ENCODE measurements at regions not wholly inside any gene's neighbourhood (a gene's known extent, or its start where the extent isn't known, plus 50 kb on each side); places are given as distances from the start of the nearest gene placed in this dataset.
"Not testable (repeated sequence)": the region's sequence is repeated elsewhere in the genome, so short reads cannot be mapped to it uniquely, and the experiment has no call there.

- H3K4me3 ChIP-seq (ENCODE audit: low read depth in 1 of 2, low read length in 1 of 2) = no peak overlapping the region
- TF ChIP-seq CTCF (IDR thresholded peaks at IDR 0.05) = no peak
- no peak overlapping the region for H3K27ac ChIP-seq
- no peaks in the 10 kb centered on the region for H3K36me3 ChIP-seq
- H3K4me1 ChIP-seq (ENCODE audit: control insufficient read depth in 1 of 2, insufficient read depth in 1 of 2, low read depth in 1 of 2, low read length in 1 of 2) = no peaks in the 10 kb centered on the region
- no peaks in the 10 kb centered on the region for H3K9me3 ChIP-seq
- no peaks in the 10 kb centered on the region for H3K27me3 ChIP-seq
These were observed 504.5 kb downstream of the IRS1 start for GRCh38 chr2:226295123-226295522.

GRCh38 chr2:226291281-226291680, 508.3 kb downstream of the IRS1 start:
- H3K4me1 ChIP-seq (ENCODE audit: control insufficient read depth in 1 of 2, insufficient read depth in 1 of 2, low read depth in 1 of 2, low read length in 1 of 2) = not testable (repeated sequence)

GRCh38 chr2:226286916-226287315, 512.7 kb downstream of the IRS1 start:
- H3K4me3 ChIP-seq (ENCODE audit: low read depth in 1 of 2, low read length in 1 of 2) = no peak overlapping the region

More at GRCh38 chr2:226291281-226291680, 508.3 kb downstream of the IRS1 start:
- not testable (repeated sequence) for H3K9me3 ChIP-seq; H3K4me3 ChIP-seq (ENCODE audit: low read depth in 1 of 2, low read length in 1 of 2); H3K27ac ChIP-seq; H3K36me3 ChIP-seq; H3K27me3 ChIP-seq

GRCh38 chr2:226283796-226284195, 515.8 kb downstream of the IRS1 start:
- Histone ChIP-seq H3K4me1 (ENCODE audit: control insufficient read depth in 1 of 2, insufficient read depth in 1 of 2, low read depth in 1 of 2, low read length in 1 of 2) (no peaks in the 10 kb centered on the region), H3K4me3 (ENCODE audit: low read depth in 1 of 2, low read length in 1 of 2) (no peak overlapping the region), H3K27ac (no peak overlapping the region), H3K27me3 (no peaks in the 10 kb centered on the region), H3K36me3 (no peaks in the 10 kb centered on the region), H3K9me3 (no peaks in the 10 kb centered on the region)
- no peak for TF ChIP-seq CTCF (IDR thresholded peaks at IDR 0.05)

More at GRCh38 chr2:226286916-226287315, 512.7 kb downstream of the IRS1 start:
- no peaks in the 10 kb centered on the region for H3K27me3 ChIP-seq
- TF ChIP-seq CTCF (IDR thresholded peaks at IDR 0.05) = no peak
- H3K4me1 ChIP-seq (ENCODE audit: control insufficient read depth in 1 of 2, insufficient read depth in 1 of 2, low read depth in 1 of 2, low read length in 1 of 2) = no peaks in the 10 kb centered on the region
- no peaks in the 10 kb centered on the region for H3K9me3 ChIP-seq
- no peaks in the 10 kb centered on the region for H3K36me3 ChIP-seq
- H3K27ac ChIP-seq = no peak overlapping the region

- Histone ChIP-seq H3K36me3 (no peaks in the 10 kb centered on the region), H3K4me1 (ENCODE audit: control insufficient read depth in 1 of 2, insufficient read depth in 1 of 2, low read depth in 1 of 2, low read length in 1 of 2) (no peaks in the 10 kb centered on the region), H3K27ac (no peak overlapping the region), H3K27me3 (no peaks in the 10 kb centered on the region), H3K9me3 (no peaks in the 10 kb centered on the region), H3K4me3 (ENCODE audit: low read depth in 1 of 2, low read length in 1 of 2) (no peak overlapping the region)
- no peak for TF ChIP-seq CTCF (IDR thresholded peaks at IDR 0.05)
These were observed 517.5 kb downstream of the IRS1 start for GRCh38 chr2:226282151-226282550.

- H3K27me3 ChIP-seq; H3K4me3 ChIP-seq (ENCODE audit: low read depth in 1 of 2, low read length in 1 of 2): not testable (repeated sequence)
These were observed 519.5 kb downstream of the IRS1 start for GRCh38 chr2:226280136-226280535.

GRCh38 chr2:226275215-226275614, 524.4 kb downstream of the IRS1 start:
- no peak overlapping the region for H3K27ac ChIP-seq
- H3K4me1 ChIP-seq (ENCODE audit: control insufficient read depth in 1 of 2, insufficient read depth in 1 of 2, low read depth in 1 of 2, low read length in 1 of 2) = no peaks in the 10 kb centered on the region
- H3K27me3 ChIP-seq = no peaks in the 10 kb centered on the region
- no peak overlapping the region for H3K4me3 ChIP-seq (ENCODE audit: low read depth in 1 of 2, low read length in 1 of 2)
- no peaks in the 10 kb centered on the region for H3K36me3 ChIP-seq
- no peaks in the 10 kb centered on the region for H3K9me3 ChIP-seq
- no peak for TF ChIP-seq CTCF (IDR thresholded peaks at IDR 0.05)

More at GRCh38 chr2:226280136-226280535, 519.5 kb downstream of the IRS1 start:
- H3K9me3 ChIP-seq; H3K27ac ChIP-seq; H3K36me3 ChIP-seq; H3K4me1 ChIP-seq (ENCODE audit: control insufficient read depth in 1 of 2, insufficient read depth in 1 of 2, low read depth in 1 of 2, low read length in 1 of 2): not testable (repeated sequence)

Data from neutrophil (primary cell).